CD14-positive monocyte (primary cell): ENCODE measurements at regions not wholly inside any gene's neighbourhood (a gene's known extent, or its start where the extent isn't known, plus 50 kb on each side); places are given as distances from the start of the nearest gene placed in this dataset.
"Not testable (repeated sequence)": the region's sequence is repeated elsewhere in the genome, so short reads cannot be mapped to it uniquely, and the experiment has no call there.

Experiments
- DNase-seq, 3 donors: peaks; one replicate each; pipeline ENCODE4 v3.0.0-alpha.2; 2011 to 2022
- H2AFZ ChIP-seq: 2 replicates; pipeline ENCODE4 v1.6.0; 2012; ENCODE audit warnings: mild to moderate bottlenecking, low read depth, low read length, inconsistent platforms; ENCODE audit not compliant: insufficient read depth, poor library complexity, severe bottlenecking
- H3K27ac ChIP-seq, 2 donors: 1 replicate in 1 of 2; 2 replicates in 1 of 2; pipeline ENCODE4 v1.5.1; 2012 to 2013; ENCODE audit warnings: low read length in 2 of 2, control low read depth in 1 of 2, inconsistent platforms in 1 of 2, low read depth in 1 of 2, mild to moderate bottlenecking in 1 of 2
- H3K27me3 ChIP-seq, 2 donors: one replicate each; pipeline versions ENCODE4 v1.6.0 to v1.6.1; 2011 to 2013; ENCODE audit warnings: low read length in 2 of 2; ENCODE audit not compliant: control insufficient read depth in 2 of 2, insufficient read depth in 2 of 2
- H3K36me3 ChIP-seq, 2 donors: replicated peaks in 1 of 2; 1 replicate in 1 of 2; 2 replicates in 1 of 2; pipeline versions ENCODE4 v1.5.1 to v1.6.1; 2012 to 2013; ENCODE audit warnings: low read length in 2 of 2, control low read depth in 1 of 2, inconsistent platforms in 1 of 2, mild to moderate bottlenecking in 1 of 2; ENCODE audit not compliant: insufficient read depth in 2 of 2, control insufficient read depth in 1 of 2
- H3K4me1 ChIP-seq, 2 donors: 1 replicate in 1 of 2; 2 replicates in 1 of 2; pipeline versions ENCODE4 v1.5.1 to v1.6.1; 2012 to 2013; ENCODE audit warnings: low read length in 2 of 2, control low read depth in 1 of 2, inconsistent platforms in 1 of 2, mild to moderate bottlenecking in 1 of 2, moderate library complexity in 1 of 2; ENCODE audit not compliant: insufficient read depth in 2 of 2, control insufficient read depth in 1 of 2
- H3K4me2 ChIP-seq: replicated peaks from 2 replicates; pipeline ENCODE3; 2012; ENCODE audit warnings: low read length, moderate library complexity, mild to moderate bottlenecking; ENCODE audit not compliant: poor library complexity, severe bottlenecking; ENCODE audit errors: extremely low read depth
- H3K4me3 ChIP-seq, 3 experiments: fragments of 200-600 bp in 1 of 3; sonication (generic) in 1 of 3; replicated peaks in 1 of 3; 1 replicate in 2 of 3; 2 replicates in 1 of 3; pipeline ENCODE4 v1.5.1; 2011 to 2013; ENCODE audit warnings: low read length in 3 of 3, mild to moderate bottlenecking in 3 of 3, control low read depth in 2 of 3, low read depth in 2 of 3, inconsistent platforms in 1 of 3, moderate library complexity in 1 of 3
- H3K79me2 ChIP-seq: 2 replicates; pipeline ENCODE4 v1.6.0; 2012; ENCODE audit warnings: mild to moderate bottlenecking, control low read depth, inconsistent platforms, low read length, moderate library complexity; ENCODE audit not compliant: insufficient read depth
- H3K9ac ChIP-seq: 2 replicates; pipeline ENCODE4 v1.6.0; 2017; ENCODE audit warnings: low read length, mild to moderate bottlenecking; ENCODE audit not compliant: insufficient read depth, poor library complexity, severe bottlenecking
- H3K9me3 ChIP-seq, 2 donors: replicated peaks in 1 of 2; 1 replicate in 1 of 2; 2 replicates in 1 of 2; pipeline versions ENCODE4 v1.5.1 to v1.6.1; 2012 to 2013; ENCODE audit warnings: low read length in 2 of 2, control low read depth in 1 of 2; ENCODE audit not compliant: control insufficient read depth in 1 of 2, insufficient read depth in 1 of 2
- H4K20me1 ChIP-seq: 2 replicates; pipeline ENCODE4 v1.6.0; 2012; ENCODE audit warnings: mild to moderate bottlenecking, low read length, control low read depth, moderate library complexity; ENCODE audit not compliant: insufficient read depth
- H3K27ac Mint-ChIP-seq, 7 donors: one replicate each; pipeline ENCODE4 v1.8.0; 2020; ENCODE audit warnings: mild to moderate bottlenecking in 7 of 7, mixed read lengths in 7 of 7, moderate library complexity in 6 of 7, inconsistent platforms in 2 of 7
- H3K27me3 Mint-ChIP-seq, 3 donors: one replicate each; pipeline ENCODE4 v1.8.0; 2021 to 2022; ENCODE audit warnings: low read depth in 3 of 3, mild to moderate bottlenecking in 3 of 3, mixed read lengths in 3 of 3, moderate library complexity in 3 of 3, inconsistent platforms in 1 of 3
- H3K36me3 Mint-ChIP-seq, 2 donors: one replicate each; pipeline ENCODE4 v1.8.0; 2020; ENCODE audit warnings: mixed read lengths in 2 of 2, inconsistent platforms in 1 of 2, mild to moderate bottlenecking in 1 of 2
- H3K4me1 Mint-ChIP-seq: one replicate; pipeline ENCODE4 v1.8.0; 2020; ENCODE audit warnings: mild to moderate bottlenecking, mixed read lengths
- H3K4me3 Mint-ChIP-seq, 2 donors: one replicate each; pipeline ENCODE4 v1.8.0; 2020; ENCODE audit warnings: mild to moderate bottlenecking in 2 of 2, mixed read lengths in 2 of 2, moderate library complexity in 1 of 2
- H3K9me3 Mint-ChIP-seq, 7 donors: one replicate each; pipeline ENCODE4 v1.8.0; 2020 to 2022; ENCODE audit warnings: mixed read lengths in 7 of 7, mild to moderate bottlenecking in 6 of 7, moderate library complexity in 6 of 7, inconsistent platforms in 2 of 7
- CTCF ChIP-seq: fragments of 200-600 bp; IDR thresholded peaks from one replicate; pipeline ENCODE4 v1.8.0; 2022; ENCODE audit warnings: antibody characterized with exemption, mild to moderate bottlenecking
- WGBS: methylation state at CpG from one replicate; pipeline ENCODE4 v1.1.5; 2013; ENCODE audit warnings: missing lambda C conversion rate; ENCODE audit not compliant: insufficient coverage; 5-methylcytosine and 5-hydroxymethylcytosine counted together
- intact Hi-C, 2 donors: fragments of 100-400 bp; cut with micrococcal nuclease; formaldehyde crosslinking; loops; one replicate each; pipeline versions ENCODE4 v1.15.0 to v1.15.1; 2023

DNA sequence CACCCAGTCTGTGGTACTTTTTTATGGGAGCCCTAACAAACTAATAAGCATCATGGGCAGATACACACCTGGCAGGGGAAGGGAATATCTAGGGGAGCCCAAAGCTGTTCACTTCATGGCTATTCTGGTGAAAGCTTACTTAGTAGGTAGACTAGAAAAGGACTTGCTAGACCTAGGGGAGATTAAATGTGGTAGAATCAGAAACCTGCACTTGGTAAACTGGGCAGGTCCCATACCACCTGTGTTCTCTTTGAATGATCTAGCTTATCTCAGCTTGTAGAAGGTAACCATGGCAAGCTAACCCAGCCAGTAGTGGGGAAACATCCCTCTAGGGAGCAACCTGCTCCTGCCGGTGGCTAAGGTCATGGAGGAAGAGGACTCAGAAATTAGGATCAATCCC is 113.9 kb upstream of the TMTC4 start:
- H2AFZ ChIP-seq = no peak overlapping the region
- H3K4me2 ChIP-seq = no peak overlapping the region
- no peak for DNase-seq
- H4K20me1 ChIP-seq = no peaks in the 10 kb centered on the region
- Mint-ChIP-seq H3K9me3 (peaks cover 4 to 17% (median 14%) of the 10 kb centered on the region in 7 donors), H3K4me3 (no peak overlapping the region), H3K27ac (no peak overlapping the region), H3K4me1 (no peaks in the 10 kb centered on the region), H3K36me3 (no peaks in the 10 kb centered on the region), H3K27me3 (peaks cover 0 to 2% (median 0%) of the 10 kb centered on the region in 3 donors)
- no CpG with 5 or more reads among the region's 1 CpG for WGBS
- no peaks in the 10 kb centered on the region for H3K27me3 ChIP-seq
- no peak overlapping the region for H3K4me3 ChIP-seq
- no peak for TF ChIP-seq CTCF
- intact Hi-C loops = no loop called here
- no peaks in the 10 kb centered on the region for H3K4me1 ChIP-seq
- H3K36me3 ChIP-seq = no peaks in the 10 kb centered on the region
- peaks cover 0 to 5% of the 10 kb centered on the region in 2 donors for H3K9me3 ChIP-seq
- no peaks in the 10 kb centered on the region for H3K79me2 ChIP-seq
- no peak overlapping the region for H3K27ac ChIP-seq
- H3K9ac ChIP-seq = no peak overlapping the region

DNA sequence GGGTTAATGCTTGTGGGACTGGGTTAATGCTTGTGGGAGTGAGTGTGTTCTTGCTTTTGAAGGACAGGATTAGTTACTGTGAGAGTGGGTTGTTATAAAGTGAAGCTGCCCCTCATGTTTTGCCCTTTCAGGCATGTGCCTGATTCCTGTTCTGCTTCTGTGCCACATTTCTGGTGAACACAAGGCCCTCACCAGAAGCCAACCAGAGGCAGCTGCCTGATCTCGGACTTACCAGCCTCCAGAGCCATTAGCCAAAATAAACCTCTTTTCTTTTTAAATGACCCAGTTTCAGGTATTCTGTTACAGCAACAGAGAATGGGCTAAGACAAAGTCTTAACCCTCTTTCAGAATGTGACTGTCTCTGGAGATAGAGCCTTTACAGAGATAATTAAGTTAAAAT is 113.3 kb upstream of the TMTC4 start:
- no CpG with 5 or more reads among the region's 1 CpG for WGBS
- Mint-ChIP-seq H3K36me3 (no peaks in the 10 kb centered on the region), H3K4me1 (no peaks in the 10 kb centered on the region)

GRCh38 chr13:100776686-100777085 is 102.1 kb upstream of the TMTC4 start:
- H3K27ac ChIP-seq, intact Hi-C loops, H3K4me3 ChIP-seq, H3K27me3 ChIP-seq, H3K9ac ChIP-seq, H3K36me3 Mint-ChIP-seq, H2AFZ ChIP-seq, H3K4me1 ChIP-seq, H3K4me2 ChIP-seq, H3K4me1 Mint-ChIP-seq, H3K36me3 ChIP-seq, H4K20me1 ChIP-seq, H3K27me3 Mint-ChIP-seq, DNase-seq, H3K4me3 Mint-ChIP-seq, H3K79me2 ChIP-seq, H3K9me3 ChIP-seq: not testable (repeated sequence)
- H3K9me3 Mint-ChIP-seq = peaks cover 5 to 18% (median 13%) of the 10 kb centered on the region in 7 donors
- peak overlapping the region in 1 of 7 donors; percentile 2 for H3K27ac Mint-ChIP-seq
- 100% methylated on average over 1 of the region's 2 CpGs for WGBS

More for the DNA sequence above, 113.3 kb upstream of the TMTC4 start:
- H4K20me1 ChIP-seq = no peaks in the 10 kb centered on the region
- H3K79me2 ChIP-seq = no peaks in the 10 kb centered on the region
- intact Hi-C loops = no loop called here
- peaks cover 0 to 13% (median 9%) of the 10 kb centered on the region in 7 donors for H3K9me3 Mint-ChIP-seq
- H3K9ac ChIP-seq = no peak overlapping the region
- no peak overlapping the region for H3K4me2 ChIP-seq
- no peak overlapping the region for H3K4me3 ChIP-seq
- TF ChIP-seq CTCF = no peak
- no peak overlapping the region for H3K27ac ChIP-seq
- DNase-seq = no peak
- H3K36me3 ChIP-seq = no peaks in the 10 kb centered on the region
- H2AFZ ChIP-seq = no peak overlapping the region
- no peak overlapping the region for H3K27ac Mint-ChIP-seq
- no peak overlapping the region for H3K4me3 Mint-ChIP-seq
- peaks cover 0 to 5% of the 10 kb centered on the region in 2 donors for H3K9me3 ChIP-seq
- peaks cover 0 to 2% (median 0%) of the 10 kb centered on the region in 3 donors for H3K27me3 Mint-ChIP-seq
- no peaks in the 10 kb centered on the region for H3K4me1 ChIP-seq
- no peaks in the 10 kb centered on the region for H3K27me3 ChIP-seq
